Retinal pigment epithelial cell (primary cell): ENCODE measurements at regions not wholly inside any gene's neighbourhood (a gene's known extent, or its start where the extent isn't known, plus 50 kb on each side); places are given as distances from the start of the nearest gene placed in this dataset.
"Not testable (repeated sequence)": the region's sequence is repeated elsewhere in the genome, so short reads cannot be mapped to it uniquely, and the experiment has no call there.

ENCODE experiments used
- DNase-seq: peaks from one replicate; pipeline ENCODE4 v3.0.0-alpha.2; 2010; ENCODE audit warnings: low read depth
- H3K4me3 ChIP-seq: 2 replicates; pipeline ENCODE4 v1.5.1; 2011; ENCODE audit warnings: mild to moderate bottlenecking, low read length, control low read depth, moderate library complexity
- TF ChIP-seq, protein P1 (sequence below): conservative IDR thresholded peaks from 2 replicates; pipeline ENCODE4 v1.5.1; 2011; ENCODE audit warnings: low read depth, low read length, control low read depth, inconsistent platforms

GRCh38 chr3:79960594-79960993, 192.8 kb upstream of the ROBO1 start:
- H3K4me3 ChIP-seq, result no peak overlapping the region
- no peak for DNase-seq
- TF ChIP-seq, protein P1, sequence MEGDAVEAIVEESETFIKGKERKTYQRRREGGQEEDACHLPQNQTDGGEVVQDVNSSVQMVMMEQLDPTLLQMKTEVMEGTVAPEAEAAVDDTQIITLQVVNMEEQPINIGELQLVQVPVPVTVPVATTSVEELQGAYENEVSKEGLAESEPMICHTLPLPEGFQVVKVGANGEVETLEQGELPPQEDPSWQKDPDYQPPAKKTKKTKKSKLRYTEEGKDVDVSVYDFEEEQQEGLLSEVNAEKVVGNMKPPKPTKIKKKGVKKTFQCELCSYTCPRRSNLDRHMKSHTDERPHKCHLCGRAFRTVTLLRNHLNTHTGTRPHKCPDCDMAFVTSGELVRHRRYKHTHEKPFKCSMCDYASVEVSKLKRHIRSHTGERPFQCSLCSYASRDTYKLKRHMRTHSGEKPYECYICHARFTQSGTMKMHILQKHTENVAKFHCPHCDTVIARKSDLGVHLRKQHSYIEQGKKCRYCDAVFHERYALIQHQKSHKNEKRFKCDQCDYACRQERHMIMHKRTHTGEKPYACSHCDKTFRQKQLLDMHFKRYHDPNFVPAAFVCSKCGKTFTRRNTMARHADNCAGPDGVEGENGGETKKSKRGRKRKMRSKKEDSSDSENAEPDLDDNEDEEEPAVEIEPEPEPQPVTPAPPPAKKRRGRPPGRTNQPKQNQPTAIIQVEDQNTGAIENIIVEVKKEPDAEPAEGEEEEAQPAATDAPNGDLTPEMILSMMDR, result no peak

DNA sequence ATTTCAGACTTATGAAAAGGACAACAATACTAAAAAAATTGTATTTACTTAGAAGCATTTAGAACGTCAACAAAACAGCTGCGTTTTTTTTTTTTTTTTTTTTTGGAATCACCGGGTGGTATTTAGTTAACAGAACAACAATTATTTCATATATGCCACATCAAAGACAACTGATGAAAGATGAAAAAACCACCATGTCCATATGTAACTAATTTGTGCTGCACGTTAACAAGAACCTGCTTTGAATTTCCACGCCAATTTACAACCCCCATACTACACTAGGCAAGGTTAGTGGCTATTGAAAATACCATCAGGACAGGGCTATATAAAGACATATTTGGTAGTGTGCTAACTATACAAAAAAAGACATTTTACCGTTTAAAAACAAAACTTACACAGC, 189.3 kb upstream of the ROBO1 start:
- H3K4me3 ChIP-seq, result no peak overlapping the region
- TF ChIP-seq, protein P1, result no peak
- DNase-seq, result no peak

DNA sequence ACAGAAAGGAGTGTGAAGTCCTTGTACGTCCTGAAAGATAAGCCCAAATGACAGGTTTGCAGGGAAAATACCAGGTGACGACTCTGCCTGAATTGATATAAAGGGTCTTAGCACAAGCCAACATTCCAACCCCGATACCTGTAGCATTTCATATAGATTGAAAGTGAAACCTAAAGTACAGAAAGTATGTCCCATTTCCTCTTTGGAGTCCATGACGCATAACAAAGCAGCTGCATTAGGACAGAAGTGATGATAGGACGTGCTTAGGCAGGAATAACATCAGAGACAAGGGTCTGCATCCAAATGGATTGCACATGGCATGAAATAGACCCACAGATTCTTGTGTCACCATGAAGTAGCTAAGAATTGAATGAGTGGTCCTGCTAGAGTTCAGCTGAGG, 187.0 kb upstream of the ROBO1 start:
- DNase-seq, result no peak
- TF ChIP-seq, protein P1, result no peak
- H3K4me3 ChIP-seq, result no peak overlapping the region

GRCh38 chr3:79953591-79954101, 185.8 kb upstream of the ROBO1 start:
- TF ChIP-seq, protein P1, result no peak
- no peak overlapping the region for H3K4me3 ChIP-seq
- DNase-seq, result no peak

DNA sequence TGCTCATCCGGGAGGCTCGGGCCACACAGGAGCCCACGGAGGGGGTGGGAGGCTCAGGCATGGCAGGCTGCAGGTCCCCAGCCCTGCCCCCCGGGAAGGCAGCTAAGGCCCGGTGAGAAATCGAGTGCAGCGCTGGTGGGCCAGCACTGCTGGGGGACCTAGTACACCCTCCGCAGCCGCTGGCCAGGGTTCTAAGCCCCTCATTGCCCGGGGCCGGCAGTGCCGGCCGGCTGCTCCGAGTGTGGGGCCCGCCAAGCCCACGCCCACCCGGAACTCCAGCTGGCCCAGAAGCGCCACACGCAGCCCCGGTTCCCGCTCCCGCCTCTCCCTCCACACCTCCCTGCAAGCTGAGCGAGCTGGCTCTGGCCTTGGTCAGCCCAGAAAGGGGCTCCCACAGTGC, 183.6 kb upstream of the ROBO1 start:
- H3K4me3 ChIP-seq, DNase-seq: not testable (repeated sequence)

GRCh38 chr3:79947957-79948356, 180.2 kb upstream of the ROBO1 start:
- no peak for DNase-seq
- TF ChIP-seq, protein P1, result no peak
- H3K4me3 ChIP-seq, result no peak overlapping the region

DNA sequence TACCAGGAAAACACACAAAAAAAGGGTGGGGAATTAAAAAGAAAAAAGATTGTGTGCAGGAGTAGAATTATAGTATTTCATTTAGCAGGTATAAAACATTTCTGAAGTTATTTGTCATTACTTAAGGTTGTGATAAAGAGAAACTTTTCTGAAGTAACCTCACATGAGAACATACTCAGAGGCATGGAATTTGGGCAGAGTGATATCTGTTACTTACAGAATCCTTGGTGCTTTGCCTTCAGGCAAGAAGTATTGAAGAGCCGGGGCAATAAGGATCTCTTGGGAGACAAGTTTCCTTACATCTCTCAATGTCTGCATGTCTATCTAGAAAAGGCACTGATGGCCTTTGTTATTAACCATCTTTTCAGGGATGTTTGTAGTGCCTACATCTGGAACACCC, 179.7 kb upstream of the ROBO1 start:
- DNase-seq, result no peak
- H3K4me3 ChIP-seq, result no peak overlapping the region
- TF ChIP-seq, protein P1, result no peak

DNA sequence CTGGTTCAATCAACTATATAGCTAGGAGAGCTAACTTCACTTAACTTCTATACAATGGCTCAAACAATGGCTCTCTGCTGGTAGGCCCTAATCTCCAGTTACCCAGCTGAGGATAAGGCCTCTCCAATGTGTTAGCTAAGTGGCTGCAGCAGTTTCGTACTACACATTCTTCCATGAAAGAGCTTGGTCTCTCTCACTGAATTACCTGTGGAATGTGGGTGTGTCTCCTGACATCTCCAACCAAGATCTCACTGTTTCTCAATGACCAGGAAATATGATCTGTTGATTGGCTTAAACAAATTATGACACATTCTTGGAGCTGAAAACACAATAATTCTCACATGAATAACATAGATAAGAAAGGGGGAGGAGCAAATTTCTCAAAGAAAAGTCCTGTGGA, 169.8 kb upstream of the ROBO1 start:
- no peak overlapping the region for H3K4me3 ChIP-seq
- TF ChIP-seq, protein P1, result no peak
- DNase-seq, result peak; percentile 93
